Stimulated activated effector memory CD8-positive, alpha-beta T cell treated with anti-CD3 and anti-CD28 coated beads, Interleukin-12 subunit alpha, Interleukin-12 subunit beta, amount 100 ng/mL, for 72 hours (primary cell): ENCODE measurements at regions not wholly inside any gene's neighbourhood (a gene's known extent, or its start where the extent isn't known, plus 50 kb on each side); places are given as distances from the start of the nearest gene placed in this dataset.

Experiments
- ATAC-seq: fragments of 150-1000 bp; cut with Tn5 transposase; 2 replicates; pipeline ENCODE4 v1.10.0; 2021
- DNase-seq, 2 donors: peaks; one replicate each; pipeline ENCODE4 v3.0.0; 2021 to 2022; ENCODE audit warnings: low spot score in 2 of 2
- H3K27ac Mint-ChIP-seq: one replicate; pipeline ENCODE4 v1.8.0; 2022; ENCODE audit warnings: mild to moderate bottlenecking, mixed read lengths
- H3K36me3 Mint-ChIP-seq: one replicate; pipeline ENCODE4 v1.8.0; 2022; ENCODE audit warnings: mild to moderate bottlenecking, mixed read lengths
- H3K4me1 Mint-ChIP-seq: one replicate; pipeline ENCODE4 v1.8.0; 2022; ENCODE audit warnings: mixed read lengths
- H3K4me3 Mint-ChIP-seq: one replicate; pipeline ENCODE4 v1.8.0; 2022; ENCODE audit warnings: mild to moderate bottlenecking, mixed read lengths
- H3K9me3 Mint-ChIP-seq: one replicate; pipeline ENCODE4 v1.8.0; 2022; ENCODE audit warnings: mixed read lengths

DNA sequence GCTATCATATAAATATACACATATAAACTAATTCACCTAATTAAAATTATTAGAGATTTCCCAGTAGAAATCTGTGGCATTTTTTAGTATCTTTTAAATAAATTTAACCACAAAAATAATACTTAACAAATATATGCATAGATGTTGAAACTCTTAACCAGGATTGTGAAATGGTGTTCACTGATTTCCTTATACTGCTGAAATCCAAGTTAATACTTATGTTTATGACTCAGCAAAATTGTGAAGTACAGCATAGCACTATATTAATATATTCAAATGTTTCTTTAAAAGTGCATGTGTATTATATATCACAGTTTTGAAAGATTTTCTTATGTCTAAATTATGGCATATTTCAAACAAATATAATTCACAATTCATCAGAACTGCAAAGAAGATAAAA is 328.2 kb upstream of the MANEA start:
- H3K27ac Mint-ChIP-seq: no peak overlapping the region
- no peaks in the 10 kb centered on the region for H3K36me3 Mint-ChIP-seq
- H3K4me1 Mint-ChIP-seq: no peaks in the 10 kb centered on the region
- DNase-seq (no peak), ATAC-seq (no peak)
- H3K9me3 Mint-ChIP-seq: peaks cover 3% of the 10 kb centered on the region
- H3K4me3 Mint-ChIP-seq: no peak overlapping the region

DNA sequence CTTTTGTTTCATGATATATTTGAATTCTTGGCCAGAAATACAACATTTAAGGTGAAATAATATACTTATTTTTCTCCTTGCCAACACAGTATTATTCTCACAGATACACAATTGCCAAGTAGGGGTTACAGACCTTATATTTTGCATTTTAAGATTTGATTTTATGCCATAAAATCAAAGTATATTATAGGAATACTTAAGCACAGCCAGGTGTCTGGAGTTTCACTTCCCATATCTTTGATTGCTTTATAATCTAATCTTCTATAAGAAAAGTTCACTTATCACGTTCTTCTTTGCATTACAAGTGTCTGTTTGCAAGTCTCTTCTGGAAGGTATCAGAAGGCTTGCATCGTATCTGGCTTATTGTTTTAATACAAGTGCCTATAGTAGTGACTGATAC is 327.7 kb upstream of the MANEA start:
- Mint-ChIP-seq H3K27ac (no peak overlapping the region), H3K4me3 (no peak overlapping the region), H3K4me1 (no peaks in the 10 kb centered on the region), H3K9me3 (peaks cover 3% of the 10 kb centered on the region), H3K36me3 (no peaks in the 10 kb centered on the region)
- no peak for ATAC-seq
- no peak for DNase-seq

DNA sequence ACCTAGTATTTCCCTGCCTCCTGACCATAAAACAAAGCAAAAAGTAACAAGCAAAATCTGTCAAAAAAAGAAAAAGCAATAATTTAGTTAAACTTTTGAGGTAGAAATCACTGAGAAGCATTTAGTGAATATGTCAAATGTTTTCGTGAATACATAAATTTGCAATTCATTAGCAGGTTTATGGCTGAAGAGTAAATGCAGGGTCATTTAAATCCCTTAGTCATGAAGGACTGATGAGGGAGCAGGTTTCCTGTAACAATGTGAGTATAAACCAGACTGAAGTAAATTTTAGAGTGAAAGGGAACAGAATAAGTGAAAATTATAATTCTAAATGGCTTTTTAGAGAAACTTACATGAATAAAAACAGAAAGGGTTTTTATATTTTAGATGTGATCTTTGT is 313.5 kb upstream of the MANEA start:
- no peak for DNase-seq
- Mint-ChIP-seq H3K27ac (no peak overlapping the region), H3K4me3 (no peak overlapping the region), H3K4me1 (no peaks in the 10 kb centered on the region), H3K36me3 (no peaks in the 10 kb centered on the region), H3K9me3 (peaks cover 3% of the 10 kb centered on the region)
- no peak for ATAC-seq

DNA sequence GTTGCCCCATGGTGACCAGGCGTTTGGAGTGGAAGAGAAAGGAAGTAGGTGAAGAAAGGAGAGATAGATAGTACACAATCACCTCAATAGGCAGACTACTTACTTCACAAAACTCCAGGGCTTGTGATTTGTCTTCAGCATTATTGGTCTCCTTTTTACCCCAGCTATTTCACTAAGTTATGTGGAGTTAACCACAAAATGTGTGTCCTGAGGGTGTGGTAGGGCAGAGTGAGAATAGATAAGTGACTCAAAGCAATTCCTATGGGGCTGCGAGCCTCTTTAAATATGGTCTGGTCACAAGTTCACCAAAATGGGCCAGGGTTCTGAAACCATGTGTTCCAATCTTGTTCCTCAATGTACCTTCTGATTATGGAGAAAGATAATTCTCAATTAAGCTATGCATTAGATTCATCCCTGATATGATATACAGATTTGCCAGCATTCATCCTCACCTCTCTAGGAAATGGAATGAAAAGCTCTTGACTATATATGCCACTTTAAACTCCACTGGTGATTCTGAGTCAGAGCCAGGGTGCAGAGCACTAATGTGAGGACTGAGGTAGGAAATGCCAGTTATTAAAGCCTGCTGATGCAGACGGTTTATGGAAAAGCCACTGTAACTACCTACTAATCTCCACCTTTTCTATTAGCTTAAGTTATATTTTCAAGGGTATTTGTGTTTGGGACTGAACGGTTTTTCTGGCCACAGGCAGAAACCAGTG is 310.6 kb upstream of the MANEA start:
- Mint-ChIP-seq H3K36me3 (no peaks in the 10 kb centered on the region), H3K4me1 (no peaks in the 10 kb centered on the region), H3K9me3 (peaks cover 3% of the 10 kb centered on the region), H3K4me3 (no peak overlapping the region), H3K27ac (no peak overlapping the region)
- ATAC-seq: no peak
- DNase-seq: no peak

DNA sequence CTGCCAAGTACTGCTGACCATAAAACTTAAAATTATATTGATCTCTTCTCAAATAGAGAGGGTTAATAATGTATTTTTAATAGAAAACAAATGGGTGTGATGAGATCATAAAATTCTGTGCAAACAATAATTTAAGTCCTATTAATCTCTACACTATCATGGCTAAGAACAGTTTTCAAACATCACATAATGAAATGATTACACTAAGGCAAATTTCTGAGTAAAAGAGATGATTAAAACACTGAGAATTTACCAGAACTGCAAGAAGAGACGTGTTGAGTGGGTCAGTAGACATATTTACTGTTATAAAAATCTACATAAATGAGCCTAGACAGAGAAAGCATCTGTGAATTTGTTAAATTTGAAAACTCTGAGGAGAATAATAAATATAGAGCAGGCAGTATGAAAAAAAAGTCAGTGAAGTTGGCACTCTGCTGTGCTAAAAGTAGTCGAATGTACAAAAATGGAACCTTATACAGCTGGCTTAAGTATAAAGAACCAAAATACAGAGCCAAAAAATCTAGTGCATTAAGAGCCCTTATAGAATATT is 302.6 kb upstream of the MANEA start:
- Mint-ChIP-seq H3K9me3 (peaks cover 7% of the 10 kb centered on the region), H3K27ac (no peak overlapping the region), H3K36me3 (no peaks in the 10 kb centered on the region), H3K4me3 (no peak overlapping the region), H3K4me1 (no peaks in the 10 kb centered on the region)
- ATAC-seq (no peak), DNase-seq (no peak)

DNA sequence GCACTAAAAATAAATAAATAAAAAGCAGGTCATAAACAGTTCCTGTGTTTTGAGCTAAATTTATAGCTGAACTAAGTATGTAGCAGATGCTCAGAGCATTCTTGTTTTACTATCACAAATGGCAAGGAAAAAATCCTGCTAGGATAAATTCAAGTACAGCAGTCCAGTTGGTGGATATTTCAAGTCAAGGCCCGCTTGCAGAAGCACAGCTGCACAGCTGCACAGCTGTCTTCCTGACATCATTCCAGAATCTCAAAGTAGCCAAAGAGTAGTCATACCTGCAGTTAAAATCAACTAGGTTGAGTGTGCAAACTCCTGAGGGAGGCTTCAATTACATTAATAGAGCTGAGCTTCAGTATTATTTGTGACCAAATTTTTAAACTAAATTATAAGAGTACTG is 297.7 kb upstream of the MANEA start:
- peaks cover 11% of the 10 kb centered on the region for H3K9me3 Mint-ChIP-seq
- ATAC-seq (no peak), DNase-seq (no peak)
- H3K27ac Mint-ChIP-seq: no peak overlapping the region
- H3K4me1 Mint-ChIP-seq: no peaks in the 10 kb centered on the region
- H3K36me3 Mint-ChIP-seq: no peaks in the 10 kb centered on the region
- no peak overlapping the region for H3K4me3 Mint-ChIP-seq

DNA sequence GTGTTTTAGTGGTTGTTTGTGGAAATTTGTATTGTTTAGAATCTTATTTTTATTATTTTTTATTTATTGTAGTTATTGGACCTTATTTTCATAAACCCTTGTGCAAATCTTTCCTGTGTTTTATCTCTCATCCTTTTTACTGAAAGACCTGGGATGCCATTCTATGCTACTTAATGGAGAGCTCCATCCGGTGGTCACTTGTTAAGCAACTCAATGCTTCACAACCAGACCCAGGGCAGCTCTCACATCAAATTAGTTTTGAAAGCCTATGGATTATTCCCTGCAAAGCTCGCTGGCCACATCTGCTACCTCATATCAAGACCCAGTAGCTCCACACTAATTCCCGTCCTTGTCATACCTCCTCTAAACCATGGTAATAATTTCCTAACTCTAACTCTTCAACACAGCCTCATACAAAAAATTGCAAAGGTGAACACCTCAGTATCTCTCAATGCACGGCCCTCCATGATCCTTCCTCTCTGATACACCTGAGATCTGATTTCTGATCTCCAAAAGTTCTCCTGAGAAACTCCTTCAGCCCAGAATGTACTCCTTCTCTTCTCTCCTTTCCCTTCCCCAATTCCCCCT is 296.6 kb upstream of the MANEA start:
- no peak for ATAC-seq
- Mint-ChIP-seq H3K4me3 (no peak overlapping the region), H3K9me3 (peaks cover 11% of the 10 kb centered on the region), H3K36me3 (no peaks in the 10 kb centered on the region), H3K4me1 (no peaks in the 10 kb centered on the region), H3K27ac (no peak overlapping the region)
- DNase-seq: no peak

DNA sequence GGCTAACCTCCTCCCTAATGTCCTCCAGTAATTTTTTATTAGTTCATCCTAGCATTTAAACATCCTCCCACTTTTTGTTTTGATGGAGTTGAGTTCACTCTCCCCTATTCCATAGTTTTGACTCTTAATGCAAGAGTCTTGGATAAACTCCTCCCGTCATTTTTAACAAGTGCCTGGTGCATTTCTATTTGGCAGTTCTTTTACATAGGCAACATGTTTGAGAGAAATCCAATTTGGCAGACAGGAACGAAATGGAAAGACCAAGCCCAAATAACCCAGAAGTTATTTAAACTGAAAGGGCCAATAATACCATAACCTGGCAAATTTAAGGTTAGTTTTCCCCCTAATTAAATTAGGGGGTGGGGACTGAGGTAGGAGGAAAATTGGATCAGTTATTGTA is 291.5 kb upstream of the MANEA start:
- Mint-ChIP-seq H3K4me3 (no peak overlapping the region), H3K27ac (no peak overlapping the region), H3K36me3 (no peaks in the 10 kb centered on the region), H3K9me3 (peaks cover 4% of the 10 kb centered on the region), H3K4me1 (no peaks in the 10 kb centered on the region)
- no peak for DNase-seq
- no peak for ATAC-seq

DNA sequence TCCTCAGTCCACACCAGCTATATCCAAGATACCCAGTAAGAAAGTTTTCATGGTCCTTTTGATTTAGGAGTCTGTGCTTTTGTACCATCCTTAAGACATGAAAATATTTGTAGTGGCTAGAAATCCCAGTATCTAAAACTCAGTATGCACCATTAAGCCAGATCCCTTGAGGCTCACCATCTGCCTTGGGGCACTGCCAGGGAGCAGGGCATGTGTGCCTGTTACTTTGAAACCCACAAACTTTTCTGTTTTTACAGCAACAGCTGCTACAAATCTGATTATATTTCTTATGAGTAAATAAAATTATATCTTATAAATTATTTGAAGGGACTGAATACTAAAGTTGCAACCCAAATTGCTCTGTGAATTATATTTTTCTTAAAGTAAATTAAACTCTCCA is 290.5 kb upstream of the MANEA start:
- Mint-ChIP-seq H3K4me1 (no peaks in the 10 kb centered on the region), H3K27ac (no peak overlapping the region), H3K36me3 (no peaks in the 10 kb centered on the region), H3K4me3 (no peak overlapping the region), H3K9me3 (no peaks in the 10 kb centered on the region)
- DNase-seq (no peak), ATAC-seq (no peak)

DNA sequence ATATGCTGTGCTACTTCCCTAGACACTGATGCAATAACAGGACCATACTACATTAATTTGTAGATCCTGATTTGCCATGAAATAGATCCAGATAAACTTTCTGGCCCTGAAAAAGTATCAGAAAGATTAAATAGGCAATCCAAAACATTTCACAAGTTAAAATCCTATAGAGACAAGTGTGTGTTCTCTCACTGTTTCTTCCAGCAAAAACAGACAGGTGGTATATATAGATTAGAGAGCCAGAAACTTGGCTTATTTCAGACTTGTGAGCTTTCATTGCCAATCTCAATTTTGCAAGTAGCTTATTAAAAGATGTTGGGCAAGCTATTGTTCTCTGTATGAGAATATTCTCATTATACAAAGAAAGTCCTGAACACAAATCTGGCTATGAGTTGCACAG is 289.1 kb upstream of the MANEA start:
- no peaks in the 10 kb centered on the region for H3K9me3 Mint-ChIP-seq
- H3K27ac Mint-ChIP-seq: no peak overlapping the region
- no peak overlapping the region for H3K4me3 Mint-ChIP-seq
- H3K36me3 Mint-ChIP-seq: no peaks in the 10 kb centered on the region
- H3K4me1 Mint-ChIP-seq: no peaks in the 10 kb centered on the region
- ATAC-seq (no peak), DNase-seq (no peak)

DNA sequence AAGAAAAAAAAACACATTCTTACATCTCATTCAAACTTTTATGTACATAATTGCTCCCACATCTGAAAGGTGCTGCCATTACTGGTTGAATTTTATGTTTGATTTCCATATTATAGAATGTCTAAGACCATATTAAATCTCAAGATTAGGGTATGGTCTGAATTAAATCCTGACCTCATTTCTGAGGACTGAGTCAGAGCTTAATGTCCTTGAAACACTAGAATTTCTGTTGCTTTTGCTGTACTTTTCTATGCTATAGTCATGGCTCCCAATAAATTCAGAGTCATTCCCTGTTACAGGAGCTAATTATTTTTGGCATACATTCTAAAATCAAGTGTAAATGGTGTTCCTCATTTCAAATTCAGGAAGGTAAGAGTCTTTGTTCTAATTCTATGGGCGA is 285.3 kb upstream of the MANEA start:
- H3K36me3 Mint-ChIP-seq: no peaks in the 10 kb centered on the region
- no peak overlapping the region for H3K27ac Mint-ChIP-seq
- ATAC-seq (no peak), DNase-seq (no peak)
- no peaks in the 10 kb centered on the region for H3K9me3 Mint-ChIP-seq
- H3K4me3 Mint-ChIP-seq: no peak overlapping the region
- H3K4me1 Mint-ChIP-seq: no peaks in the 10 kb centered on the region

DNA sequence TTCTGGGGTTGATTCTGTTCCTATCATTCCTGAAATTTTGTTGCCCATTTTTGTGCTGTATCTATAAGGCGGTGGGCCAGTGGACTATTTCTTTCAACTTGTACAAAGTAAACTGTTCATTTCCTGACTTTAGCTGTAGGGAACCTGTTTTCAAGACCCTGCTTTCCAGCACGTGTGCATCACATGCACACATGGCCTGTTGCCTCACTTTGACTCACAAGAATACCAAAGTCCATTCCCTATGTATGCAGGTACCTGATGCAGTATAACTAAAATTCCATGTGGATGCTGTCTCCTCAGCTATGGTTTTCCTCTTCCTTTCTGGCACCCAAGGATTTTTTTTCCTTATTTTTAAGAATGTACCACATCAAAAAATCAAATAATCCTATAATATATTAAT is 284.1 kb upstream of the MANEA start:
- H3K36me3 Mint-ChIP-seq: no peaks in the 10 kb centered on the region
- H3K4me1 Mint-ChIP-seq: no peaks in the 10 kb centered on the region
- H3K27ac Mint-ChIP-seq: no peak overlapping the region
- no peak for ATAC-seq
- H3K4me3 Mint-ChIP-seq: no peak overlapping the region
- no peak for DNase-seq
- no peaks in the 10 kb centered on the region for H3K9me3 Mint-ChIP-seq

DNA sequence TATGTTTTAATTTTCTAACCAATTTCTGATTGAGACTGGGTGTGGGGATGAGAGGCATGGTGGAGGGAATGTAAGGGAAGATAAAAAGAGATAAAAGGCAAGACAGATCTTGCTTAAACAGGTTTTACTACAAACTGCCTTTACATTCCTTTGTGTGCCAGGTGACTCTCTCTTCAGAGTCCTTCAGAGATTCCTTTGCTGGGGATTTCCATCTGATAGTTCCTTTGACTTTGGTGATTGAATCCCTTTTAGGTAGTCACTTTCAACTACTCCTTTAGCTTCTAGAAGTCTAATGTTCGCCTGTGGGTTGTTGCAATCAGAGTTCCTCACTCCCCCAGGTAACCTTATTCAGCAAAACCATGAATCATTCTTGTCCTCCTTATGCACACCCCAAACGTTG is 283.3 kb upstream of the MANEA start:
- DNase-seq (no peak), ATAC-seq (no peak)
- Mint-ChIP-seq H3K9me3 (no peaks in the 10 kb centered on the region), H3K27ac (no peak overlapping the region), H3K4me3 (no peak overlapping the region), H3K4me1 (no peaks in the 10 kb centered on the region), H3K36me3 (no peaks in the 10 kb centered on the region)

DNA sequence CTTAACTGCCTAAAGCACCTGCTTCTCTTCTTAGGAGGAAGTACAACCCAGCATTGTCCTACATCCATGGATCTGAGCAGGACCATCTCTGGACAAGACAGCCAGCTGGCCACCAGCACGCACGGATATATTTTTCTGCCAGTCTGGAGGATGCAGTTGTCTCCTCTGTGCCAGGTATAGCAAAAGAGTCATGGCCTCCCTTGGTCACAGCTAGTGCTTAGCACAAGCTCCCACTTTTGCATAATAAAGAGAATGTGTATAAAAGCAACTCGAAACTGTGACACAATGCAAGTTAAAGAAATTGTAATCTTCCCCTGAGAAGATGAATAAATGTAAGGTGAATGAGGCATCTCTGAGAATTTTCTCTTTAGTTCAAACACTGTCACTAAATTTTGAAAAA is 267.8 kb upstream of the MANEA start:
- Mint-ChIP-seq H3K9me3 (no peaks in the 10 kb centered on the region), H3K4me3 (no peak overlapping the region), H3K4me1 (no peaks in the 10 kb centered on the region), H3K36me3 (no peaks in the 10 kb centered on the region), H3K27ac (no peak overlapping the region)
- ATAC-seq: no peak
- DNase-seq: no peak

DNA sequence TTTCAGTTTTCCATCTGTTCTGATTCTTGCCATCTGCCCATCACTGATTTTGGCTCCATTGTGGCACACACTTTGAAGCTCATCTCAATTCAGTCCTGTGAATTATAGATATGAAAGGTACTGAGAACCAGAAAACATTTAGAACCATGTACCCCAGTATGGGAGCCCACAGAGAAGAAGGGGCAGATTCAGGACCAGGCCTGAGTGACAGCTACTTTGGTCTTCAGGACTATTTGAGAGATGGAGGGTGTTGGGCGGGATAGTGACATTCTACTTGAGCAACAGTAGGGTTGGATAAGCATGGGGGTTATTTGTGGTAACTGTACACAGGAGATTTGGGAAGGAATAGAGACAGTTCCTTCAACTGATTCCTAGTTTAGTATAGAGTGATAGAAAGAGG is 259.2 kb upstream of the MANEA start:
- Mint-ChIP-seq H3K9me3 (no peaks in the 10 kb centered on the region), H3K27ac (no peak overlapping the region), H3K4me1 (no peaks in the 10 kb centered on the region), H3K36me3 (no peaks in the 10 kb centered on the region), H3K4me3 (no peak overlapping the region)
- DNase-seq: no peak
- ATAC-seq: no peak

DNA sequence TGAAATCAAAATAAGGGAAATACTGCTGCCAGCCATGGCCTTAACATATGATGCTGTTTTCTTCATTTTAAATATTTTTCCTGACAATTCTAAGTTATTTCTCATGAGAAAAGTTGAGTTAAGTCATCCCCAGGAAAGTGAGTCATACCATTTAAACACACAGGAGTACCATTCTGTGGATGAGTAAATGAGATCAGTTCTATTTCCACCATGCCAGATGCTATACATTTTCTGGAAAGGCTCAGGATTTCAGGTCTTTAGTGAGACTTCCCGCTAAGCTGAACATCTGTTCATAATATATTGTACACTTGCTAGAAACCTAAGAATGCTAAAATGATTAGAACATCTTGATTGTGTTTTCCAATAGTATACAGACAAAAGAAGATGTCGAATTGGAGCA is 256.2 kb upstream of the MANEA start:
- Mint-ChIP-seq H3K36me3 (no peaks in the 10 kb centered on the region), H3K9me3 (peaks cover 3% of the 10 kb centered on the region), H3K27ac (no peak overlapping the region), H3K4me1 (no peaks in the 10 kb centered on the region), H3K4me3 (no peak overlapping the region)
- DNase-seq (no peak), ATAC-seq (no peak)
